Ishikawa (cell line): ENCODE measurements at regions not wholly inside any gene's neighbourhood (a gene's known extent, or its start where the extent isn't known, plus 50 kb on each side); places are given as distances from the start of the nearest gene placed in this dataset.

ENCODE experiments used
- CEBPB ChIP-seq: IDR thresholded peaks from 2 replicates; pipeline ENCODE4 v1.6.1; 2012
- CREB1 ChIP-seq: IDR thresholded peaks from 2 replicates; pipeline ENCODE4 v1.6.1; 2012; ENCODE audit warnings: low read depth
- EGR1 ChIP-seq: IDR thresholded peaks from 2 replicates; pipeline ENCODE4 v1.6.1; 2012
- EP300 ChIP-seq: IDR thresholded peaks from 2 replicates; pipeline ENCODE4 v1.6.1; 2012; ENCODE audit warnings: borderline replicate concordance
- FOXM1 ChIP-seq: IDR thresholded peaks from 2 replicates; pipeline ENCODE4 v1.6.1; 2012; ENCODE audit warnings: low read depth, borderline replicate concordance
- MAX ChIP-seq: IDR thresholded peaks from 2 replicates; pipeline ENCODE4 v1.6.1; 2012
- NFIC ChIP-seq: IDR thresholded peaks from 2 replicates; pipeline ENCODE4 v1.6.1; 2012
- RAD21 ChIP-seq: IDR thresholded peaks from 2 replicates; pipeline ENCODE4 v1.6.1; 2012; ENCODE audit warnings: low read depth
- TAF1 ChIP-seq: IDR thresholded peaks from 2 replicates; pipeline ENCODE4 v1.6.1; 2012; ENCODE audit warnings: low read depth, mild to moderate bottlenecking
- TCF12 ChIP-seq: IDR thresholded peaks from 2 replicates; pipeline ENCODE4 v1.6.1; 2012; ENCODE audit warnings: low read depth
- TEAD4 ChIP-seq: IDR thresholded peaks from 2 replicates; pipeline ENCODE4 v1.6.1; 2012
- USF1 ChIP-seq: IDR thresholded peaks from 2 replicates; pipeline ENCODE4 v1.6.1; 2012
- YY1 ChIP-seq: IDR thresholded peaks from 2 replicates; pipeline ENCODE4 v1.6.1; 2012; ENCODE audit warnings: low read depth
- ZBTB7A ChIP-seq: IDR thresholded peaks from 2 replicates; pipeline ENCODE4 v1.6.1; 2012; ENCODE audit warnings: low read depth
- TF ChIP-seq, protein P1 (sequence below): IDR thresholded peaks from 2 replicates; pipeline ENCODE4 v1.6.1; 2012; ENCODE audit warnings: low read depth, mild to moderate bottlenecking

GRCh38 chr3:184449161-184449515 is 69.3 kb downstream of the CHRD start:
- TF ChIP-seq YY1 (no peak), TEAD4 (no peak), USF1 (no peak), FOXM1 (no peak), TCF12 (0 out of 2 replicates have a peak, but pooled peaks have one; percentile 7), ZBTB7A (no peak), CEBPB (no peak), CREB1 (no peak)

DNA sequence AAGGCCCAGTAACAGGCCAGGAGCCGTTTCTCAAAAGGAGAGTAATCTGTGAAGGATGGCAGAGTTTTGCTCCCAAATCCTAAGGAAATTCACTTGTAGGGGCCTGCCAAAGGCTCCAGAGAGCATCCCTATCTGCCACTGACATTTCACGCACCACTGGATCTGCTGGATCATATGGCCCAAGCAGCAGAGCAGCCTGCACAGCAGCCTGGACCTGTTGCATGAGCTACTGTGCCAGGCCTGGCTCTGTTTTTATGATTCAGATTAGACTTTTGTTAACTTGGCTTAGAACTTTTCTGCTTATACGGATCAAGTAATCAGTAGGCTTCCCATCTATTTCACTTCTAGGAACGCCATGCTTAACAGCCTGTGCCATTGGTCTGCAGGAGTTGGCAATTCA is 70.7 kb downstream of the CHRD start:
- TF ChIP-seq CEBPB = no peak
- no peak for TF ChIP-seq CREB1

- TF ChIP-seq FOXM1 = no peak
- TF ChIP-seq MAX = no peak
- no peak for TF ChIP-seq RAD21
- no peak for TF ChIP-seq TAF1
- TF ChIP-seq CEBPB = no peak
- no peak for TF ChIP-seq EGR1
- no peak for TF ChIP-seq NFIC
- TF ChIP-seq TEAD4 = no peak
- TF ChIP-seq, protein P1, sequence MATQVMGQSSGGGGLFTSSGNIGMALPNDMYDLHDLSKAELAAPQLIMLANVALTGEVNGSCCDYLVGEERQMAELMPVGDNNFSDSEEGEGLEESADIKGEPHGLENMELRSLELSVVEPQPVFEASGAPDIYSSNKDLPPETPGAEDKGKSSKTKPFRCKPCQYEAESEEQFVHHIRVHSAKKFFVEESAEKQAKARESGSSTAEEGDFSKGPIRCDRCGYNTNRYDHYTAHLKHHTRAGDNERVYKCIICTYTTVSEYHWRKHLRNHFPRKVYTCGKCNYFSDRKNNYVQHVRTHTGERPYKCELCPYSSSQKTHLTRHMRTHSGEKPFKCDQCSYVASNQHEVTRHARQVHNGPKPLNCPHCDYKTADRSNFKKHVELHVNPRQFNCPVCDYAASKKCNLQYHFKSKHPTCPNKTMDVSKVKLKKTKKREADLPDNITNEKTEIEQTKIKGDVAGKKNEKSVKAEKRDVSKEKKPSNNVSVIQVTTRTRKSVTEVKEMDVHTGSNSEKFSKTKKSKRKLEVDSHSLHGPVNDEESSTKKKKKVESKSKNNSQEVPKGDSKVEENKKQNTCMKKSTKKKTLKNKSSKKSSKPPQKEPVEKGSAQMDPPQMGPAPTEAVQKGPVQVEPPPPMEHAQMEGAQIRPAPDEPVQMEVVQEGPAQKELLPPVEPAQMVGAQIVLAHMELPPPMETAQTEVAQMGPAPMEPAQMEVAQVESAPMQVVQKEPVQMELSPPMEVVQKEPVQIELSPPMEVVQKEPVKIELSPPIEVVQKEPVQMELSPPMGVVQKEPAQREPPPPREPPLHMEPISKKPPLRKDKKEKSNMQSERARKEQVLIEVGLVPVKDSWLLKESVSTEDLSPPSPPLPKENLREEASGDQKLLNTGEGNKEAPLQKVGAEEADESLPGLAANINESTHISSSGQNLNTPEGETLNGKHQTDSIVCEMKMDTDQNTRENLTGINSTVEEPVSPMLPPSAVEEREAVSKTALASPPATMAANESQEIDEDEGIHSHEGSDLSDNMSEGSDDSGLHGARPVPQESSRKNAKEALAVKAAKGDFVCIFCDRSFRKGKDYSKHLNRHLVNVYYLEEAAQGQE = no peak
- no peak for TF ChIP-seq TCF12
- TF ChIP-seq CREB1 = no peak
- TF ChIP-seq USF1 = no peak
- no peak for TF ChIP-seq EP300
- no peak for TF ChIP-seq ZBTB7A
- no peak for TF ChIP-seq YY1
Observed at GRCh38 chr3:184453296-184453695, 73.4 kb downstream of the CHRD start.

DNA sequence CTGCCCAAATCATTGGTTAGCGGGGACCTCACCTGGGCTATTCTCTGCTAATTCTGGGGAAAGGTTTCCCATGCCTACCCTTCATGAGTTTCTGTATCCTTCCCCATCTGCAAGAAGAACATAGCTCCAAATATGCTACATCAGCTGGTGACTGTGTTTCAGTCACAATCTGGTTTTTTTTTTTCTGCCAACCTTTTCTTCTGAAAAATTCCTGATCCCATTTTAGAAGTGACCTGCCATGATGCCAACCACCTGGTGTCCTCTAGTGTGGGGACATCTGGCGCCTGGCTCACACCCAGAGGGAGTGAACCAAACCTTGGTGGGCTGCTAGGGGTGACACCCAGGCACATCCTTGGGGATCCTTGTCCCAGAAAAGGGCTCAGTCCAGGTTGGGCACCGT is 76.1 kb downstream of the CHRD start:
- TF ChIP-seq RAD21 = no peak
- no peak for TF ChIP-seq TCF12

- TF ChIP-seq USF1 (no peak), RAD21 (no peak), YY1 (no peak), EGR1 (no peak), TEAD4 (no peak), TCF12 (no peak), NFIC (no peak), MAX (no peak), FOXM1 (no peak), CREB1 (no peak), ZBTB7A (no peak)
- TF ChIP-seq, protein P1 = no peak
Observed at GRCh38 chr3:184456476-184456875, 76.6 kb downstream of the CHRD start.

- TF ChIP-seq TEAD4 (no peak), CREB1 (no peak), YY1 (no peak), TAF1 (no peak), CEBPB (no peak), MAX (no peak), NFIC (no peak), EP300 (no peak), RAD21 (no peak), USF1 (no peak), TCF12 (no peak), FOXM1 (no peak), EGR1 (no peak), ZBTB7A (no peak)
- TF ChIP-seq, protein P1 = no peak
Observed at GRCh38 chr3:184457329-184457728, 77.5 kb downstream of the CHRD start.
